Lung (tissue), 11 donors: ENCODE measurements at regions not wholly inside any gene's neighbourhood (a gene's known extent, or its start where the extent isn't known, plus 50 kb on each side); places are given as distances from the start of the nearest gene placed in this dataset.

ENCODE experiments used
- ATAC-seq: fragments of 200-7000 bp; cut with Tn5 transposase; one replicate; pipeline ENCODE4 v1.9.1; 2020; ENCODE audit warnings: moderate number of reproducible peaks; ENCODE audit not compliant: insufficient read depth, low FRiP score
- DNase-seq, 3 donors: peaks; one replicate each; pipeline ENCODE4 v3.0.0-alpha.2; 2013 to 2017
- H3K27ac ChIP-seq, 2 donors: one replicate each; pipeline ENCODE4 v1.5.1; 2013; ENCODE audit warnings: mild to moderate bottlenecking in 2 of 2, moderate library complexity in 2 of 2, control low read depth in 1 of 2, inconsistent platforms in 1 of 2, low read depth in 1 of 2, low read length in 1 of 2
- H3K27me3 ChIP-seq, 3 donors: one replicate each; pipeline ENCODE4 v1.5.1; 2013; ENCODE audit warnings: low read length in 2 of 3; ENCODE audit not compliant: control insufficient read depth in 3 of 3, insufficient read depth in 3 of 3
- H3K36me3 ChIP-seq, 4 donors: one replicate each; pipeline ENCODE4 v1.5.1; 2013; ENCODE audit warnings: low read length in 4 of 4, mild to moderate bottlenecking in 1 of 4, moderate library complexity in 1 of 4; ENCODE audit not compliant: control insufficient read depth in 4 of 4, insufficient read depth in 4 of 4
- H3K4me1 ChIP-seq, 5 donors: one replicate each; pipeline ENCODE4 v1.5.1; 2013; ENCODE audit warnings: low read length in 5 of 5, mild to moderate bottlenecking in 2 of 5, moderate library complexity in 1 of 5; ENCODE audit not compliant: control insufficient read depth in 5 of 5, insufficient read depth in 5 of 5
- H3K4me3 ChIP-seq: one replicate; pipeline ENCODE4 v1.5.1; 2013; ENCODE audit warnings: mild to moderate bottlenecking, control low read depth, moderate library complexity
- H3K9ac ChIP-seq, 2 donors: one replicate each; pipeline ENCODE4 v1.5.1; 2013; ENCODE audit warnings: low read length in 2 of 2, control low read depth in 1 of 2; ENCODE audit not compliant: insufficient read depth in 1 of 2
- H3K9me3 ChIP-seq, 4 donors: one replicate each; pipeline ENCODE4 v1.5.1; 2013; ENCODE audit warnings: low read length in 3 of 4, mild to moderate bottlenecking in 1 of 4, moderate library complexity in 1 of 4; ENCODE audit not compliant: control insufficient read depth in 4 of 4, insufficient read depth in 3 of 4
- CTCF ChIP-seq: IDR thresholded peaks from 2 replicates; pipeline ENCODE4 v1.5.1; 2012; ENCODE audit warnings: mild to moderate bottlenecking; ENCODE audit errors: control extremely low read depth, extremely low read depth
- WGBS, 2 donors: extraction: QIAGEN DNeasy Blood & Tissue Kit; methylation state at CpG; one replicate each; pipeline ENCODE4 v1.1.7; 2013; 5-methylcytosine and 5-hydroxymethylcytosine counted together
- donor health status: control.
- donor health status: control.
- donor health status: Bipolar disorder and iron deficiency.
- donor health status: healthy.
- donor health status: DM: yes; HTN: yes; CAD: no.

GRCh38 chr9:567128-567746 is 274.3 kb upstream of the DMRT1 start:
- Histone ChIP-seq H3K9ac (no peak overlapping the region), H3K9me3 (peaks cover 0 to 2% (median 0%) of the 10 kb centered on the region in 4 donors), H3K4me1 (peaks cover 0 to 11% (median 3%) of the 10 kb centered on the region in 5 donors), H3K36me3 (no peaks in the 10 kb centered on the region), H3K27me3 (no peaks in the 10 kb centered on the region), H3K4me3 (no peak overlapping the region), H3K27ac (no peak overlapping the region)
- TF ChIP-seq CTCF = no peak
- DNase-seq (no peak), ATAC-seq (no peak)
- 74 to 83% methylated on average over 4 of the region's 4 CpGs for WGBS, 2 donors

DNA sequence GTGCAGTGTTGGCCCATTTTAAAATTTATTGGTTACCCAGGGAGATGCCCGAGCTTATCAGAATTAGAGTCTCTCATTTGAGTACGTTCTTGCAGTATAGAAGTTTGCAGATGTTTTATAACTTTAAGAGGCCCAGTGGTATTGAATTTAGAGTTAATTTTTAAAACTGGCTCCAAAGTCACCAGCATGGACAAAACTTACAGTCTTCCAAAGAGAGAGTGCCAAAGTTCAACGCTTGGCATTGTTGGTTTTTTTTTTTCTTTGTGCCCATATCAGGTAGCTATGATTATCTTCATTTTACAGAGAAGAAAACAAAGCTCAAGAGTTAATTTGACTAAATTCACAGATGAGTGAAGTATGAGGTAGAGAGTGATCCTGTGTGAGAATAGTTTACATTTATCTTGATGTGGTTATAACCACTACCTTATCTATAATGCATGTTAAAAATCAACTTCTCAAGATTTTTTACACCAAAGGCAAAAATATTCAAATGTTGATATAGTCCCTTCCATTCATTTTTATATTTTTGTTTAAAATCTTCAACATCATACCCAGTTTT is 273.7 kb upstream of the DMRT1 start:
- no peaks in the 10 kb centered on the region for H3K27me3 ChIP-seq
- H3K9me3 ChIP-seq = peaks cover 0 to 2% (median 0%) of the 10 kb centered on the region in 4 donors
- no peak for DNase-seq
- H3K36me3 ChIP-seq = no peaks in the 10 kb centered on the region
- no peak overlapping the region for H3K27ac ChIP-seq
- no peak for ATAC-seq
- TF ChIP-seq CTCF = no peak
- H3K9ac ChIP-seq = no peak overlapping the region
- no peak overlapping the region for H3K4me3 ChIP-seq
- 78 to 87% methylated on average over 3 of the region's 3 CpGs for WGBS, 2 donors
- H3K4me1 ChIP-seq = peaks cover 0 to 11% (median 3%) of the 10 kb centered on the region in 5 donors

- H3K27ac ChIP-seq = peak overlapping the region in 1 of 2 donors; percentile 58
- ATAC-seq (no peak), DNase-seq (no peak)
- H3K36me3 ChIP-seq = no peaks in the 10 kb centered on the region
- peaks cover 0 to 2% (median 0%) of the 10 kb centered on the region in 4 donors for H3K9me3 ChIP-seq
- no peak overlapping the region for H3K4me3 ChIP-seq
- H3K4me1 ChIP-seq = peaks cover 0 to 10% (median 3%) of the 10 kb centered on the region in 5 donors
- TF ChIP-seq CTCF = no peak
- H3K27me3 ChIP-seq = no peaks in the 10 kb centered on the region
- H3K9ac ChIP-seq = no peak overlapping the region
- 89 to 92% methylated on average over 3 of the region's 3 CpGs for WGBS, 2 donors
Observed at GRCh38 chr9:569296-569695, 272.2 kb upstream of the DMRT1 start.
